T1000 (cell line): ENCODE measurements at regions not wholly inside any gene's neighbourhood (a gene's known extent, or its start where the extent isn't known, plus 50 kb on each side); places are given as distances from the start of the nearest gene placed in this dataset.
"Not testable (repeated sequence)": the region's sequence is repeated elsewhere in the genome, so short reads cannot be mapped to it uniquely, and the experiment has no call there.

Source experiments
- DNase-seq: peaks from one replicate; lab custom pipeline; 2025; ENCODE audit warnings: mixed read lengths; lab: John Stamatoyannopoulos, UW

- no peak for DNase-seq
These were observed 131.9 kb downstream of the MRPL36 start for GRCh38 chr5:1667648-1668140.

GRCh38 chr5:1666812-1667588 lies 132.6 kb downstream of the MRPL36 start:
- no peak for DNase-seq

GRCh38 chr5:1666221-1666620 lies 133.4 kb downstream of the MRPL36 start:
- DNase-seq, result no peak

- DNase-seq, result no peak
These were observed 133.8 kb downstream of the MRPL36 start for GRCh38 chr5:1665803-1666202.

- DNase-seq, result no peak
These were observed 134.4 kb downstream of the MRPL36 start for GRCh38 chr5:1665231-1665630.

DNA sequence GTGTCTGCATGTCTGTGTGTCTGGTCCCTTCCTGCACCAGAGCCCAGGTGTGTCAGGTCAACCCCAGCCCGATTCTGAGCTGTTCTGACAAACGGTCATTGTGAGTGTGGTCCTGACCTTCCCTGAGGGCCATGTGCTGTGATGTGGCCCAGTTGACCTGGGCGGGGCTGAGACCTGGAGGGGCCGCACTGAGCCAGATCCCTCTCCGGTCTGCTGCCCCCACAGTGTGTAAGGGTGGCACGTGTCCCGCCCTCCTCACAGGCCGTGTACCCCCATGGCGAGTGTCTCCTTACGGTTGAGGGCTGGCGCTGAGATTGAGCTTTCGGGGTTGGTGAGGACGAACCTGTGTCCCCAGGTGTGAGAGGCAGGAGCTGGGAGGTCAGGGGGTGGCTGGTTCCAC lies 136.5 kb downstream of the MRPL36 start:
- no peak for DNase-seq

DNA sequence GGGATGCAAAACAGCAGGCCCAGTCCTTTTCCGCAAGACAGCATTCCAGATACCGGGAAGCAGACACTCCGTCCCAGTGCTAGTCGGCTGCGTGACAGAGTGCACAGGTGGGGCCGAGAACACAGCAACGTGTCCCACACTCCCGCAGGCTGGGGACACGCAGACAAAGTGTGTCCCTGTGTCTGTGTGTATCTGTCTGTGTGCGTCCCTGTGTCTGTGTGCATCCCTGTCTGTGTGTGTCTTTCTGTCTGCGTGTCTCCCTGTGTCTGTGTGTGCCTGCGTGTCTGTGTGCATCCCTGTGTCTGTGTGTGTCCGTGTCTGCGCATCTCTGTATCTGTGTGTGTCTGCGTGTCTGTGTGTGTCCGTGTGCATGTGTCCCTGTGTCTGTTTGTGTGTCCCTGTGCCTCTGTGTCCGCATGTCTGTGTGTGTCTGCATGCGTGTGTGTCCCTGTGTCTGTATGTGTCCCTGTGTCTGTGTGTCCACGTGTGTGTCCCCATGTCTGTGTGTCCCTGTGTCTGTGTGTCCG lies 137.0 kb downstream of the MRPL36 start:
- DNase-seq, result no peak

DNA sequence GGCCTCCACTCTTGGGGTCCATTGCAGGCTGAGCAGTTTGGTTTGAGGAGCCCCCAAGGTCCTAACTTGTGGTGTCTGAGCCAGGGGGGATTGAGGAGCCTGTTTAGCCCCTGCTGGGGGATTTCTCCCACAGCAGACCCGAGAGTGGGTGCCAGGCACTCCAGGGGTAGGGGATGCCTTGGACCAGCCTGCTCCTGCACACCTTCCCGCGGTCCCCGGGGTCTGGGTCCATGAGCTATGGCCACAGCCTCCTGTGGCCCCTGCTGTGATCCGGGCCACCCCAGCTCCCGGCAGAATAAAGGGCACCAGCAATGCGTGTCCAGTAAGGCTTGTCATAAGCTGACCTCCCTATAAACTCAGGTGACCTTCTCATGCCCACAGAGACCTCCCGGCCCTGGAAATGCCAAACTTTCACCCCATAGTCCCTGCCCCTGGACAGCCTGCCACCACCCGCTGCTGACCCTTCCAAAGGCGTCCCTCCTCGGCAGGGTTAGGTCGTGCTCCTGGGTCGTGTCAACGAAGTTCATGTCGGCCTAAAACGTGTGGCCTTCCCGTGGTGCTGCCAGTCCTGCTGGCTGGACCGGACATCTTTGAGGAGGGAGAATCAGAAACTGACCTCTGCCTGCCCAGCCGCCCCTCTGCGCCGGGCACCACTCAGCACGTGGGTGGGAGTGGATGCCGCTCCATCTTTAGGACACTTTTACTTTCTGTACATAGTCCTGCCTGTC lies 137.6 kb downstream of the MRPL36 start:
- DNase-seq, result no peak

DNA sequence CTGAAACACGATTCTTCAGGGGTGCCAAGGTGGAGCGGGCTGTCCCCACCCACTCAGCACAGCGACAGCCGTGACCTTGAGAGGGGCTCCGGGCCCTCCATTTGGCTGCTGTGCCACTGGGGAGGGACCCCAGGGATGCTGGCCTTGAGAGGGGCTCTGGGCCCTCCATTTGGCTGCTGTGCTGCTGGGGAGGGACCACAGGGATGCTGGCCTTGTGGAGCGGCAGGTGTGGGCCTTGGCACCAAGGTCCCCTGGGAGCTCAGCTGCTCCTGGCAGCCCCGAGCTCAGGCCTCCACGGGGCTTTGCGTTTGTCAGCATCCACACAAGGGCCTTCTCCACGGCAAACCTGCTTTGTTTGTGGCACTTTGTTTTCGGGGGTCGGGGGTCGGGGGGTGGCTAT lies 137.6 kb upstream of the LPCAT1 start:
- no peak for DNase-seq

DNA sequence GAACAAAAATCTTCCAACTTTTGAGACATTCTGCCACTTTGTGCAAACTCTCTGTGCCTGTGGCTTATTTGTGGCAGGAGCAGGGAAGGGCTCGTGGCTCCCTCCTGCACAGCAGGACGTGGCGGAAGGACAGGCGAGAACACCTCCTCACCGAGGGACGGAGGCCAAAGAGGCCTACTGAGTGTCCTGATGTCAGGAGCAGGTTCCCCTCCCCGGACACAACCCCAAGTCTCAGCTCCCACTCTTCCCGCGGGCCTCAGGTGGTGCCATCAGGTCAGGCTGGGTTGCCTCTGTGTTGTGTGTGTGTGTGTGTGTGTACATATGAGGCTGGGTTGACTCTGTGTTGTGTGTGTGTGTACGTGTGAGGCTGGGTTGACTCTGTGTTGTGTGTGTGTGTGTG lies 136.8 kb upstream of the LPCAT1 start:
- no peak for DNase-seq

DNA sequence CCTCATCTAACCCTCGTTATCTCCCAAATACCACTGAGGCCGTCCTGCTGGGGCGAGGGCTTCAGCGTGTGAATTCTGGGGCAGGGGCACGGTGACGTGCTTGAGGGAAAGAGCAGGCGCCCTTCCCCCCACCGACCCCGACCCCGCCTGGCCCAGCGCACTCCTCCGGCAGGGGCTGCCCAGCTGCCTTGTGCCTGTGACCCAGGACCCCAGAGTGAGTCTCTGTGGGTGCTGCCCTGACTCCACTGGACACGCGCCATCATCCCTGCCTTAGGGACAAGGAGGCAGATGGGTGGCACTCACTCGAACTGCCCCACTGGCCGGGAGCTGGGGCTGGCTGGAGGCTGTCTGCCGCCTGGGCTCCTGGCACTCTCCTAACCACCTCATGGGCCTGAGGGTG lies 136.2 kb upstream of the LPCAT1 start:
- no peak for DNase-seq

DNA sequence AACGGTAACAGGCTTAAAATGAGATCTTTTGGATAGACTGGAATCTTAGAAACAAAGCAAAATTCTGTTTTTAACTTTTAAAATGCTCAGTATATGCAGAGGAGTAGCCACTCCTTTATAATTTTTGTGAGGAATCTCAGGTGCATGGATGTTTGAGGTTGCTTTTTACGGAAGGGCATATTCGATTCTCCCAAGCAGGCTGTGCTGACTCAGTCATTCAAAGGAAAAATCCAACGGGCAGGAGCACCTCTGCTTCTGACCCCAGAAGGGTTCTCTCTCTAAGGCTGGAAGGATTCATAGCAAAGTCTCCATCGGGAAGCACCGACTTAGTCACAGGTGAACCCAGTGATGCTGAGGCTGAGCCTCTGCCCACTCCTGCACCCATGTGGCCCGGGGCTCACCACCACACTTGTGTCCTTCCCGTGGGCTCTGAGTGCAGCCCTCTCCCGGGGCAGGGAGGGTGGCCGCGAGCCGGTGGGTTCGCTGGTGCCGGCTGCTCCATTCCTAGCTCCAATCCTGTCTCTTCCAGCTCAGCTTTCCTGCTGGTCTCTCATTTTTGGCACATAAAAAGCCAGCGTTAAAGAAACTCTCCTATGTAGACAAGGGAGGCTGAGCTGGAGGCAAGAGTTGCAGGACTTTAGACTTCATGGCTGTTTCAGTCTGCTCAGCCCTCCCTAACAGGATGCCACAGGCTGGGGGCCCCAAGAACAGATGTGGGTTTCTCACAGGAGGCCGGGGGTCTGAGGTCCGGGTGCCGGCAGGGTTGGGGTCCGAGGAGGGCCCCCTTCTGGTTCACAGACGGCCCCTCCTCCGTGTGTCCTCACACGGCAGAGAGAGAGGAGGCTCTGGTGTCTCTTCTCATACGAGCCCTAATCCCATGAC lies 135.6 kb upstream of the LPCAT1 start:
- no peak for DNase-seq

- DNase-seq, result no peak
These were observed 134.9 kb upstream of the LPCAT1 start for GRCh38 chr5:1658665-1659064.

DNA sequence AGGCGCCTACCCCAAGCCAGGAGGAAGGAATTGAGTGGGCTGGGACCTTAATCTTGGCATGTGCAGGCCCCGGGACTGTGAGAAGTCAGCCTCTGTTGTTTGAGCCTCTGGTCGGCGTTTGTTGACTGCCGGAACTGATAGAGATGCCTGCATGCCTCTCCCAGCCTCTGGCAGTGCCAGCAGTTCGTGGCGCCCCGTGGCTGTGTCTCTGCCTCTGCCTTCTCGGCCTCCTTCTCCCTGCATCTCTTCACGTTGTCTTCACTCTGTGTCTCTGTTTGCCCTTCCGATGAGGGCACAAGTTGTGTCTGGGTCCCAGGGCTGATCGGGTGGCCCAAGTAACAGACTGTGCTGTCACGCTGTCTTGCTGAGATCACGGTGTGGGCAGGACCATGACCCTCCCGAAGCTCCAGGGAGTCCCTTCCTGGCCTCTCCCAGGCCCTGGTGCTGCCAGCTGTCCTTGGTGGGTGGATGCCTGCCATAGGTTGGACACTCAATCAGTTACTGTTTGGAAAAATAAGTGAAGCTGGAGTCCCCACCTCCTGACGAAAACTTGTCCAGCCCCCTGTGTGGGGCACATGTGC lies 133.5 kb upstream of the LPCAT1 start:
- DNase-seq, result no peak

- DNase-seq, result no peak
These were observed 132.7 kb upstream of the LPCAT1 start for GRCh38 chr5:1656271-1656975.

DNA sequence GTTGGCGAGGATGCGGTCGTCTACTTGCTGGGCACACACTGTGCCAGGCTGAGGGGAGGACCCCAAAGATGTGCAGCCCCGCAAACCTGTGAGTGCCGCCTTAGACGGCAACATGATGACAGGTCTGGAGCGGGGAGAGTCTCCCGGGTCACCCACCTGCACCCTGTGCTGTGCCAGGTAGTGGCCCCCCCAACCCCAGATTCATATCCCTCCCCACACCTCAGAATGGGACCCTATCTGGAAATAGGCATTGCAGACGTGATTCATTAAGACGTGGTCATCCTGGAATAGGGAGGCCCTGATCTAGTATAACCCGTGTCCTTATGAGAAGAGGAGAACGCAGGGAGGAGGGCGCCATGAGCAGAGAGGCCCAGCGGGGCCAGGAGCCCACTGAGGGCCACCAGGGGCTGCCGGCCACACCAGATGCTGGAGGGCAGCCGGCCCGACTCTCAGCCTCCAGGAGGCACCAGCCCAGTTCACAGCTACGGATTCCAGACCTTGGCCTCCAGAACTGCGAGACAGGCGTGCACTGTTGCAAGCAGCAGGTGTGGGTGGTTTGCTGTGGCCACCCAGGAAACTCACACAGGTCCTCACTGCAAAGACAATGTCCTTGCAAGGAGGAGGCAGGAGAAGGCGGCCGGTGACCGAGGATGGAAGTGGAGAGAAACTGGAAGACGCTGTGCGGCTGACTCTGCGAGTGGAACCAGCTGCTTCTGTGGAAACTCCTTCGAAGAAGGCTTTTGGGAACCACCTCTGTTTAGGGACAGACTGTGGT lies 131.9 kb upstream of the LPCAT1 start:
- no peak for DNase-seq

- no peak for DNase-seq
These were observed 131.2 kb upstream of the LPCAT1 start for GRCh38 chr5:1654786-1655495.

DNA sequence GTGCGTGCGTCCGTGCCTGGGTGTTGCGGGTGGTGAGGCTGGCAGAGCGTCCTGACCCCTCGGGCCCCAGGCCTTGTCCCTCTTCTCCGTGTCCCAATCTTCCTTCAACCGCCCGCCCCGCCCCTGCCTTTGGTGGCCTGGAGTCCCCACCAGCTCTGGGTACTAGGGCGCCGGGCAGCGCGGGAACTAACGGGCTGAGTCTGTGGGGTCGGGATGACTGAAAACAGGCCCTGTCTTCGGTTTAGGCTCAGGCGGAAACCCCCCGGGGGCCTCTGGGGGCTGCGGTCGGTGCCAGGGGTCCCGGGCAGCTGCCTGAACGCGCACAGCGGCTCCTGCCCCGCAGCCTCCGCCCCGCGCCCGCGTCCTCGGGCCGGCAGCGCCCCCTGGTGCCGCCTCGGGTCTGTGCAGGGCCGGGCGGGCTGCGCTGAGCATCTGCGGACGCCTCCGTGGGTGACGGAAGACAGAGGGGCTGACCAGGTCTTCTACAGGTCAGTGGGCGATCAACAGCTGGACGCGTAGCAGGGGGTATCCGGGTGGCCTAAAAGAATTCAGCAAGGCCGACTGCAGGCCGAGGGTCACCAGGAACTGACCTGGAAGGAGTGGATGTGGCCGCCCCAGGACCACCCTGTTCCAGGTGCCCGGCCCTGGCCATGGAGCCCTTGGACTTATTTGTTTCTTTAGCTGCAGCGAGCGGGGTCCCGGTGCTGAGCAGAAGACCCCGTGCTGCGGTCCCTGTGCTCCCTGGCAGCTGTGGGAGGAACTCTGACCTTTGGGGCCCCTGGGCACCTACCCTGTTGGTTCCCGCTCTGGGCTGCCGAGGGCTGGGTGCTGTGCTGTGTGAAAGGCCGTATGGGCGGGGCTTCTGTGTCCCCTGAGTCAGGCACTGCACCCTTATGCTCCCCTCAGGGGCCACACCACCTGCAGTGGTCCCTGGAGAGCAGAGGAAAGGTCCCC lies 130.2 kb upstream of the LPCAT1 start:
- DNase-seq, result not testable (repeated sequence)
